Stomach smooth muscle (tissue), 2 donors: ENCODE measurements at regions not wholly inside any gene's neighbourhood (a gene's known extent, or its start where the extent isn't known, plus 50 kb on each side); places are given as distances from the start of the nearest gene placed in this dataset.
A peak's percentile ranks its signal among the peaks of the same experiment; 100 is the strongest.

Source experiments
- H3K27ac ChIP-seq: one replicate; pipeline ENCODE4 v1.7.0; 2013; ENCODE audit warnings: mild to moderate bottlenecking, low read length, inconsistent platforms
- H3K27me3 ChIP-seq, 2 donors: one replicate each; pipeline ENCODE4 v1.7.0; 2013; ENCODE audit warnings: low read length in 2 of 2; ENCODE audit not compliant: insufficient read depth in 2 of 2, control insufficient read depth in 1 of 2
- H3K36me3 ChIP-seq, 2 donors: one replicate each; pipeline ENCODE4 v1.7.0; 2013; ENCODE audit warnings: low read length in 2 of 2; ENCODE audit not compliant: control insufficient read depth in 2 of 2, insufficient read depth in 2 of 2
- H3K4me1 ChIP-seq: one replicate; pipeline ENCODE4 v1.7.0; 2013; ENCODE audit warnings: low read length; ENCODE audit not compliant: control insufficient read depth, insufficient read depth
- H3K4me3 ChIP-seq, 2 donors: one replicate each; pipeline ENCODE4 v1.7.0; 2013; ENCODE audit warnings: low read length in 2 of 2
- H3K9ac ChIP-seq, 2 donors: one replicate each; pipeline ENCODE4 v1.7.0; 2013; ENCODE audit warnings: low read length in 2 of 2, mild to moderate bottlenecking in 1 of 2
- H3K9me3 ChIP-seq, 2 donors: one replicate each; pipeline ENCODE4 v1.7.0; 2013; ENCODE audit warnings: low read length in 2 of 2; ENCODE audit not compliant: control insufficient read depth in 2 of 2
- donor health status: healthy.
- donor health status: Pancreatic carcinoma.

GRCh38 chr13:44249431-44249836, 124.2 kb upstream of the SERP2 start:
- Histone ChIP-seq H3K9ac (peak overlapping the region in 1 of 2 donors; percentile 13), H3K27ac (peak overlapping the region; percentile 80), H3K4me1 (peaks cover 32% of the 10 kb centered on the region), H3K9me3 (no peaks in the 10 kb centered on the region), H3K4me3 (peak overlapping the region in 1 of 2 donors; percentile 22), H3K36me3 (no peaks in the 10 kb centered on the region), H3K27me3 (no peaks in the 10 kb centered on the region)

DNA sequence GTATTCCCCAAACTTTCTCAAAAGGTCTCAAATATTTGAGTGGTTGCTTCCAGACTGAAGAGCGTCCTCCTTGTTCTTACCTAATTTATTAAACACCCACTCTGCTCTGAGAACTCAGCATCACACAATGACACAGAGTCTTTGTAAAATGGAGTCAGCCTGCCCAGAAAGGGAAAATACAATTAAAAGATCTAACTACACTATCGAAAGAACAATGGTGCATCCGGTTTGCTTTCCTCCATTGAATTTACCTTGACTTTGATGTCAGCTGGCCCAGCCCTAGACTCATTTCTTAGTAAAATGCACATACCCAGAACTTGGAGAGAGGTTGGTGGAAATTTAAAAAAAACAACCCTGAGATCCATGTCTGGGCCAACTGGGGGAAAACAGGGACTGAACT, 120.7 kb upstream of the SERP2 start:
- no peaks in the 10 kb centered on the region for H3K27me3 ChIP-seq
- no peak overlapping the region for H3K4me3 ChIP-seq
- H3K4me1 ChIP-seq: peaks cover 35% of the 10 kb centered on the region
- H3K9ac ChIP-seq: no peak overlapping the region
- no peaks in the 10 kb centered on the region for H3K36me3 ChIP-seq
- H3K9me3 ChIP-seq: no peaks in the 10 kb centered on the region
- no peak overlapping the region for H3K27ac ChIP-seq

GRCh38 chr13:44255771-44256364, 117.8 kb upstream of the SERP2 start:
- Histone ChIP-seq H3K4me3 (no peak overlapping the region), H3K4me1 (peaks cover 19% of the 10 kb centered on the region), H3K9me3 (no peaks in the 10 kb centered on the region), H3K36me3 (no peaks in the 10 kb centered on the region), H3K27ac (no peak overlapping the region), H3K27me3 (no peaks in the 10 kb centered on the region), H3K9ac (no peak overlapping the region)

DNA sequence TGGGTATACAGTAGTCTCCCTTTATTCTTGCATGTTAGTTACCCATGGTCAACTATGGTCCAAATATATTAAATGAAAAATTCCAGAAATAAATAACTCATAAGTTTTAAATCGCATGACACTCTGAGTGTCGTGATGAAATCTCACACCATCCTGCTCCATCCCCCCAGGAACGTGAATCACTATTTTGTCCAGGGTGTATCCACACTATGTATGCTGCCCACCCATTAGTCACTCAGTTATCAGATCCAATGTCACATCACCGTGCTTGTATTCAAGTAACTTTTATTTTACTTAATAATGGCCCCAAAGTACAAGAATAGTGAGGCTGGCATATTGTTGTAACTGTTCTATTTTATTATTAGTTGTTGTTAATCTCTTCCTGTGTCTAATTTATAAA, 115.8 kb upstream of the SERP2 start:
- H3K27me3 ChIP-seq: no peaks in the 10 kb centered on the region
- no peak overlapping the region for H3K4me3 ChIP-seq
- no peaks in the 10 kb centered on the region for H3K36me3 ChIP-seq
- no peak overlapping the region for H3K27ac ChIP-seq
- H3K4me1 ChIP-seq: peaks cover 17% of the 10 kb centered on the region
- no peak overlapping the region for H3K9ac ChIP-seq
- no peaks in the 10 kb centered on the region for H3K9me3 ChIP-seq

DNA sequence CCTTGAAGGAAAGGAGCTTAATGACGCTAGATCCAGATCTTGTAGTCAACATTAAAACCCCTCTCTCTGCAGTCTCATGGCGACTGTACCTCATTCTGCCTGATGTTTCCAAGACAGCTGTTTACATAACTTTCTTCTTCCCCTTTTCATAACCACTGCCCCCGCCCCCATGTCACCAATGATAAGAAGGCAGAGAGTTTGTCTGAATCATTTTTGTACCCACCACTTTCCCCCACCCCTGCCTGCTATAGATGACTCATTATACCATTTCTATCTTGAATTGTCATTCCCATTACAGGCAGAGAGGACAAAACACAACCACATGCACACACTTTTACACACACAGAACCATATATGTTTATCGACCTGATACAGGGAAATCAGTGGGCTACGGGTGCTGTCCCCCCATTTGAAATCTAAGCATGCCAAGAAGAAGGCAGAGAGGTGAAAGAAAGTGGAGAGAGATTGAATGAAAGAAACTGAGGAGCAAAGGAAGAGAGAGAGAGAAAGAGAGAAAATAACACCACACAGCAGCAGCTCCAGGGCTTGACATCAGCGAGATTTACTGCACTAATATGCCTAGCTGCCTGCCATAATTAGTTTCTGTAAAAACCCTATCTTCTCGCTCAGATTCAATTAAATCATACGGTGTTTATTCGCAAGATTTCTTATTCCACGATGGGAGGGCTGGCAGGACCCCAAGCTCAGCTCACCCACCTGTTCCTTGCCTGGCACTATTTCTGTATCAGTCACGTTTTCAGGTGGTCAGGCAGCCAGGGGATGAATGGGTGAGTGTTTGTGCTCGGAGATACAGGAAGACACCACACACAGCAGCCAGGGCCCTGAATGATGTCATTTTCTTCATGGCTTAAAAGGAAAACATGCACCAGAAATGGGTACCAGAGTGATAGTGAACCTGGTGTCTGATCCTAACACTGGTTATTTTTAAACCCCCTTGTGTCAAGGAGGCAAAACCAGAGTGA, 114.3 kb upstream of the SERP2 start:
- Histone ChIP-seq H3K27ac (peak overlapping the region; percentile 46), H3K27me3 (no peaks in the 10 kb centered on the region), H3K9ac (no peak overlapping the region), H3K4me3 (no peak overlapping the region), H3K4me1 (peaks cover 13% of the 10 kb centered on the region), H3K9me3 (no peaks in the 10 kb centered on the region), H3K36me3 (no peaks in the 10 kb centered on the region)

DNA sequence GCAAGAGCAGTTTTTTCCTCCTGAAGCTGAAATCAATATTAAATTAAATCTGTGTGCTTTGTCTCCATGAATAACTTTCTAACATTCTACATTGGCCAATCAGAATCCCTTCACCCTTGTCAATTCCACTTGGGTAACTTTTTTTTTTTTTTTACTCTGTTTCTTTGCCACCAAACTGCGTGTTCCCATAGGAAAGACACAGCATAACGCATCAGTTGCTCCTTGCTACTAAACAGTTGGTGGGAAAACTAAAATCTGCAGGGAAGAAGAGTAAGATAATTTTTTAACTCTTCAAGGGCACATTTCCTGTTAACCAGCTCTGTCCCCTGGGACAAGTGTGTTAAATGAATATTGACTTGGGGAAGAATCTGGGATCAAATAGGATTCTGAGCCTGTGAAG, 113.3 kb upstream of the SERP2 start:
- H3K9ac ChIP-seq: no peak overlapping the region
- H3K4me3 ChIP-seq: no peak overlapping the region
- no peaks in the 10 kb centered on the region for H3K9me3 ChIP-seq
- no peaks in the 10 kb centered on the region for H3K36me3 ChIP-seq
- H3K27ac ChIP-seq: no peak overlapping the region
- H3K4me1 ChIP-seq: peaks cover 13% of the 10 kb centered on the region
- H3K27me3 ChIP-seq: no peaks in the 10 kb centered on the region

- Histone ChIP-seq H3K27me3 (no peaks in the 10 kb centered on the region), H3K4me1 (peaks cover 11% of the 10 kb centered on the region), H3K9me3 (no peaks in the 10 kb centered on the region), H3K9ac (no peak overlapping the region), H3K36me3 (no peaks in the 10 kb centered on the region), H3K4me3 (no peak overlapping the region), H3K27ac (no peak overlapping the region)
Measured at GRCh38 chr13:44263751-44264620, 109.6 kb upstream of the SERP2 start.

GRCh38 chr13:44266305-44266704, 107.3 kb upstream of the SERP2 start:
- Histone ChIP-seq H3K27ac (no peak overlapping the region), H3K27me3 (no peaks in the 10 kb centered on the region), H3K36me3 (no peaks in the 10 kb centered on the region), H3K9me3 (no peaks in the 10 kb centered on the region), H3K4me3 (no peak overlapping the region), H3K9ac (no peak overlapping the region), H3K4me1 (peaks cover 12% of the 10 kb centered on the region)

DNA sequence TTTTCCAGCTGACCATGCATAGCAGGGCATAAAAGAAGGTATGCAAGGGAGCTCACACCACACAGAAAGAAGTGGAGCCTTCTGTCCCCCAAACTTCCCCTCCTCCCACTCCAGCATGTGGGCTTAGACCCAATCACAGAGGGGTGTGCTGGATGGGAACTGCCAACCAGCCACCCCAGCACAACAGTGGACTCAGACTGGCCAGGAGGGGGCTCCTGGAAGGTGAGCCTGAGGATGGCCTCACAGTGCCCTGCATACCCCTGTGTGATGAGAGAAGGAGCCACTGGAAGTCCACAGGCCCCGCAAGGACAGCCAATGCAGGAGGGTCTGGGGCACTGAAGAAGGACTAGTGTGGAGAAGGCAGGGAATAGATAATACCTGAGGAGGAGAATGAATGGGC, 106.9 kb upstream of the SERP2 start:
- H3K4me1 ChIP-seq: peaks cover 16% of the 10 kb centered on the region

DNA sequence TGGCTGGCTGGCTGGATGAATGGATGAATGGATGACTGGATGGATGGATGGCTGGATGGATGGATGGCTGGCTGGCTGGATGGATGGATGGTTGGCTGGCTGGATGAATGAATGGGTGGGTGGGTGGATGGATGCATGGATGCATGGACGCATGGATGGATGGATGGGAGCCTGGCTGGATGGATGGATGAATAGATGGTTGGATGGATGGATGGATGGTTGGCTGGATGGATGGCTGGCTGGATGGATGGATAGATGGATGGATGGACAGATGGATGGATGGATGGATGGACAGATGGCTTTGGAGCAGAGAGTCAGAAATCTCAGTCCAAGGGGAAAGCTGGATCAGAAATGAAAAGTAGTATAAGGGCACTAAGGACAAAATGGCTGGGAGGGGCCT, 106.4 kb upstream of the SERP2 start:
- Histone ChIP-seq H3K9ac (no peak overlapping the region), H3K27me3 (no peaks in the 10 kb centered on the region), H3K36me3 (no peaks in the 10 kb centered on the region), H3K4me1 (peaks cover 20% of the 10 kb centered on the region), H3K4me3 (no peak overlapping the region), H3K9me3 (no peaks in the 10 kb centered on the region), H3K27ac (no peak overlapping the region)

More for the DNA sequence above, 106.9 kb upstream of the SERP2 start:
- H3K4me3 ChIP-seq: no peak overlapping the region
- H3K27me3 ChIP-seq: no peaks in the 10 kb centered on the region
- H3K9ac ChIP-seq: no peak overlapping the region
- H3K36me3 ChIP-seq: no peaks in the 10 kb centered on the region
- H3K27ac ChIP-seq: no peak overlapping the region
- H3K9me3 ChIP-seq: no peaks in the 10 kb centered on the region
